ENCODE measurements at regions not wholly inside any gene's neighbourhood (a gene's known extent, or its start where the extent isn't known, plus 50 kb on each side); places are given as distances from the start of the nearest gene placed in this dataset.

- TF ChIP-seq, protein P1, sequence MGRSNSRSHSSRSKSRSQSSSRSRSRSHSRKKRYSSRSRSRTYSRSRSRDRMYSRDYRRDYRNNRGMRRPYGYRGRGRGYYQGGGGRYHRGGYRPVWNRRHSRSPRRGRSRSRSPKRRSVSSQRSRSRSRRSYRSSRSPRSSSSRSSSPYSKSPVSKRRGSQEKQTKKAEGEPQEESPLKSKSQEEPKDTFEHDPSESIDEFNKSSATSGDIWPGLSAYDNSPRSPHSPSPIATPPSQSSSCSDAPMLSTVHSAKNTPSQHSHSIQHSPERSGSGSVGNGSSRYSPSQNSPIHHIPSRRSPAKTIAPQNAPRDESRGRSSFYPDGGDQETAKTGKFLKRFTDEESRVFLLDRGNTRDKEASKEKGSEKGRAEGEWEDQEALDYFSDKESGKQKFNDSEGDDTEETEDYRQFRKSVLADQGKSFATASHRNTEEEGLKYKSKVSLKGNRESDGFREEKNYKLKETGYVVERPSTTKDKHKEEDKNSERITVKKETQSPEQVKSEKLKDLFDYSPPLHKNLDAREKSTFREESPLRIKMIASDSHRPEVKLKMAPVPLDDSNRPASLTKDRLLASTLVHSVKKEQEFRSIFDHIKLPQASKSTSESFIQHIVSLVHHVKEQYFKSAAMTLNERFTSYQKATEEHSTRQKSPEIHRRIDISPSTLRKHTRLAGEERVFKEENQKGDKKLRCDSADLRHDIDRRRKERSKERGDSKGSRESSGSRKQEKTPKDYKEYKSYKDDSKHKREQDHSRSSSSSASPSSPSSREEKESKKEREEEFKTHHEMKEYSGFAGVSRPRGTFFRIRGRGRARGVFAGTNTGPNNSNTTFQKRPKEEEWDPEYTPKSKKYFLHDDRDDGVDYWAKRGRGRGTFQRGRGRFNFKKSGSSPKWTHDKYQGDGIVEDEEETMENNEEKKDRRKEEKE (IDR thresholded peaks at IDR 0.05): no peak
Measured at GRCh38 chr14:58815794-58816193, 178.0 kb downstream of the DACT1 start (continued).

DNA sequence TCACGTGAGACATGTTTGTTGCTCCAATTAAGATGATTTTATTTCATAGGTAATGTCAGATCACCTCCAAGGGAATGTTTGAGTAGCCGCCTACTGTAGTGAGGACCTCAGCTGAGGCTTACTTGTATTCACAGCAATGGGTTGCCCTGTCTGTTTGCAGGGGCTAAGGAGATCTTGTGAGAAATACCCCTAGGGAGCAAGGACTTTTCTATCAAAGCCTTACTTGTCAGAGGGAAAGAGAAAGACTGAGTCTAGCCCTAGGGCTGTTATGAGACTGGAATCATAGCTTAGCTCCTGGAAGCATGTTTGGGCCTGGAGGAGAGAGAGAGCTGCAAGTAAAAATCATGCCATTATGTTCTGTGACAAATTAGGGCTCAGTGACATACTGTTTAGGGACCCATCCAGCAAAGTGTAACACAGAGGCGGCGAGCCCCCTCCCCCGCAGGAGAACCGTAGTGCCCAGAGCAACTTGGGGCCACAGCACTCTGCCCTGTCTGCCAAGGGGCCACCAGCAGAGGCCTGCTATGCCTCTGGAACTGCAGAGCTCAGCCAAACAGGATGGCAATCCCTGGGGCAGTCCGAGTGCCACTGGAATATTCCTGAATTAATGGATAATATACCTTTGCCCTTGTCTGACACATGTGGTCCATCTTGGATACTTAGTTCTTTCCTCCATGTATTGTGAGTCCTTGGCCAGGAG lies 178.8 kb downstream of the DACT1 start:
- SMC1A ChIA-PET (ENCODE audit: uncharacterized antibody, unreplicated experiment): interaction anchor here (1.1 to 13.9 kb wide), 7 partner anchors 9 to 211 kb away, joined by 3 to 161 read pairs (median 4); no protein-coding TSS in a partner anchor
- FAIRE-seq: no peak
- CTCF ChIA-PET: interaction anchor here (1.2 to 3.1 kb wide), 5 partner anchors 9 to 18 kb away, joined by 3 to 10 read pairs (median 4); no protein-coding TSS in a partner anchor

More for the DNA sequence above, 178.8 kb downstream of the DACT1 start:
- WGBS (ENCODE audit: insufficient coverage, insufficient replicate concordance, low lambda C conversion rate, missing lambda C conversion rate): 56% methylated on average over 7 of the region's 7 CpGs
- no peaks in the 10 kb centered on the region; the same call in 2 of the 3 replicates for H3K9me3 ChIP-seq (replicated peaks; ENCODE audit: control insufficient read depth, insufficient read depth, low read length)
- intact Hi-C loops (cut with micrococcal nuclease; ENCODE audit: unreplicated experiment) (no loop called here), in situ Hi-C loops (cut with MboI) (no loop called here)
- no peak overlapping the region for H3K4me3 ChIP-seq
- H4K20me1 ChIP-seq (ENCODE audit: control insufficient read depth, insufficient read depth): no peaks in the 10 kb centered on the region
- H3K9ac ChIP-seq (ENCODE audit: control insufficient read depth, insufficient read depth, low read length): no peak overlapping the region
- H3K4me1 ChIP-seq (ENCODE audit: control insufficient read depth, insufficient read depth, low read length): no peaks in the 10 kb centered on the region
- H3K27ac ChIP-seq (ENCODE audit: control insufficient read depth, insufficient read depth): no peak overlapping the region
- H3K4me2 ChIP-seq (ENCODE audit: control insufficient read depth, insufficient read depth): no peak overlapping the region
- H3K36me3 ChIP-seq (ENCODE audit: control insufficient read depth in 2 of 2, insufficient read depth in 2 of 2, low read length in 1 of 2): no peaks in the 10 kb centered on the region
- TF ChIP-seq NFIC (IDR thresholded peaks at IDR 0.05; ENCODE audit: low read depth, low read length) (no peak), CUX1 (IDR thresholded peaks at IDR 0.05; ENCODE audit: insufficient replicate concordance, low read depth, low read length) (no peak), GABPA (IDR thresholded peaks at IDR 0.05; ENCODE audit: low read depth) (no peak), LARP7 (IDR thresholded peaks at IDR 0.05) (no peak), BMI1 (IDR thresholded peaks at IDR 0.05; ENCODE audit: borderline replicate concordance) (no peak), SUZ12 (IDR thresholded peaks at IDR 0.05; ENCODE audit: unreplicated experiment) (no peak), POLR2A (IDR thresholded peaks at IDR 0.05; ENCODE audit: low read depth, low read length) (no peak), PAX8 (IDR thresholded peaks at IDR 0.05) (no peak)
- TF ChIP-seq, protein P2, sequence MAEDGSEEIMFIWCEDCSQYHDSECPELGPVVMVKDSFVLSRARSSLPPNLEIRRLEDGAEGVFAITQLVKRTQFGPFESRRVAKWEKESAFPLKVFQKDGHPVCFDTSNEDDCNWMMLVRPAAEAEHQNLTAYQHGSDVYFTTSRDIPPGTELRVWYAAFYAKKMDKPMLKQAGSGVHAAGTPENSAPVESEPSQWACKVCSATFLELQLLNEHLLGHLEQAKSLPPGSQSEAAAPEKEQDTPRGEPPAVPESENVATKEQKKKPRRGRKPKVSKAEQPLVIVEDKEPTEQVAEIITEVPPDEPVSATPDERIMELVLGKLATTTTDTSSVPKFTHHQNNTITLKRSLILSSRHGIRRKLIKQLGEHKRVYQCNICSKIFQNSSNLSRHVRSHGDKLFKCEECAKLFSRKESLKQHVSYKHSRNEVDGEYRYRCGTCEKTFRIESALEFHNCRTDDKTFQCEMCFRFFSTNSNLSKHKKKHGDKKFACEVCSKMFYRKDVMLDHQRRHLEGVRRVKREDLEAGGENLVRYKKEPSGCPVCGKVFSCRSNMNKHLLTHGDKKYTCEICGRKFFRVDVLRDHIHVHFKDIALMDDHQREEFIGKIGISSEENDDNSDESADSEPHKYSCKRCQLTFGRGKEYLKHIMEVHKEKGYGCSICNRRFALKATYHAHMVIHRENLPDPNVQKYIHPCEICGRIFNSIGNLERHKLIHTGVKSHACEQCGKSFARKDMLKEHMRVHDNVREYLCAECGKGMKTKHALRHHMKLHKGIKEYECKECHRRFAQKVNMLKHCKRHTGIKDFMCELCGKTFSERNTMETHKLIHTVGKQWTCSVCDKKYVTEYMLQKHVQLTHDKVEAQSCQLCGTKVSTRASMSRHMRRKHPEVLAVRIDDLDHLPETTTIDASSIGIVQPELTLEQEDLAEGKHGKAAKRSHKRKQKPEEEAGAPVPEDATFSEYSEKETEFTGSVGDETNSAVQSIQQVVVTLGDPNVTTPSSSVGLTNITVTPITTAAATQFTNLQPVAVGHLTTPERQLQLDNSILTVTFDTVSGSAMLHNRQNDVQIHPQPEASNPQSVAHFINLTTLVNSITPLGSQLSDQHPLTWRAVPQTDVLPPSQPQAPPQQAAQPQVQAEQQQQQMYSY (CRISPR knock-in tag; IDR thresholded peaks at IDR 0.05): no peak
- no peak for DNase-seq (ENCODE audit: low read depth, low spot score)
- H2AFZ ChIP-seq (ENCODE audit: control insufficient read depth, low read depth, low read length): no peak overlapping the region
- BruUV-seq (replicated peaks): no TSS peak
- no peaks in the 10 kb centered on the region for H3K79me2 ChIP-seq (ENCODE audit: control insufficient read depth, insufficient read depth, low read length)
- RAD21 ChIA-PET (ENCODE audit: unreplicated experiment): interaction anchor here (1.4 to 1.8 kb wide), 2 partner anchors 19 to 21 kb away, joined by 5 to 8 read pairs; no protein-coding TSS in a partner anchor
- no peaks in the 10 kb centered on the region for H3K27me3 ChIP-seq (replicated peaks in 1 of 2; ENCODE audit: control insufficient read depth in 2 of 2, insufficient read depth in 2 of 2, low read length in 1 of 2)
- POLR2A ChIA-PET: interaction anchor here (0.5 to 1.3 kb wide), 2 partner anchors 17 to 105 kb away, joined by 3 to 5 read pairs; no protein-coding TSS in a partner anchor
- no peak for ATAC-seq

Measured in GM12878 (cell line).